CD14-positive monocyte (primary cell): ENCODE measurements at regions not wholly inside any gene's neighbourhood (a gene's known extent, or its start where the extent isn't known, plus 50 kb on each side); places are given as distances from the start of the nearest gene placed in this dataset.

Source experiments
- DNase-seq, 3 donors: peaks; one replicate each; pipeline ENCODE4 v3.0.0-alpha.2; 2011 to 2022
- H2AFZ ChIP-seq: 2 replicates; pipeline ENCODE4 v1.6.0; 2012; ENCODE audit warnings: mild to moderate bottlenecking, low read depth, low read length, inconsistent platforms; ENCODE audit not compliant: insufficient read depth, poor library complexity, severe bottlenecking
- H3K27ac ChIP-seq, 2 donors: 1 replicate in 1 of 2; 2 replicates in 1 of 2; pipeline ENCODE4 v1.5.1; 2012 to 2013; ENCODE audit warnings: low read length in 2 of 2, control low read depth in 1 of 2, inconsistent platforms in 1 of 2, low read depth in 1 of 2, mild to moderate bottlenecking in 1 of 2
- H3K27me3 ChIP-seq, 2 donors: one replicate each; pipeline versions ENCODE4 v1.6.0 to v1.6.1; 2011 to 2013; ENCODE audit warnings: low read length in 2 of 2; ENCODE audit not compliant: control insufficient read depth in 2 of 2, insufficient read depth in 2 of 2
- H3K36me3 ChIP-seq, 2 donors: replicated peaks in 1 of 2; 1 replicate in 1 of 2; 2 replicates in 1 of 2; pipeline versions ENCODE4 v1.5.1 to v1.6.1; 2012 to 2013; ENCODE audit warnings: low read length in 2 of 2, control low read depth in 1 of 2, inconsistent platforms in 1 of 2, mild to moderate bottlenecking in 1 of 2; ENCODE audit not compliant: insufficient read depth in 2 of 2, control insufficient read depth in 1 of 2
- H3K4me1 ChIP-seq, 2 donors: 1 replicate in 1 of 2; 2 replicates in 1 of 2; pipeline versions ENCODE4 v1.5.1 to v1.6.1; 2012 to 2013; ENCODE audit warnings: low read length in 2 of 2, control low read depth in 1 of 2, inconsistent platforms in 1 of 2, mild to moderate bottlenecking in 1 of 2, moderate library complexity in 1 of 2; ENCODE audit not compliant: insufficient read depth in 2 of 2, control insufficient read depth in 1 of 2
- H3K4me2 ChIP-seq: replicated peaks from 2 replicates; pipeline ENCODE3; 2012; ENCODE audit warnings: low read length, moderate library complexity, mild to moderate bottlenecking; ENCODE audit not compliant: poor library complexity, severe bottlenecking; ENCODE audit errors: extremely low read depth
- H3K4me3 ChIP-seq, 3 experiments: fragments of 200-600 bp in 1 of 3; sonication (generic) in 1 of 3; replicated peaks in 1 of 3; 1 replicate in 2 of 3; 2 replicates in 1 of 3; pipeline ENCODE4 v1.5.1; 2011 to 2013; ENCODE audit warnings: low read length in 3 of 3, mild to moderate bottlenecking in 3 of 3, control low read depth in 2 of 3, low read depth in 2 of 3, inconsistent platforms in 1 of 3, moderate library complexity in 1 of 3
- H3K79me2 ChIP-seq: 2 replicates; pipeline ENCODE4 v1.6.0; 2012; ENCODE audit warnings: mild to moderate bottlenecking, control low read depth, inconsistent platforms, low read length, moderate library complexity; ENCODE audit not compliant: insufficient read depth
- H3K9ac ChIP-seq: 2 replicates; pipeline ENCODE4 v1.6.0; 2017; ENCODE audit warnings: low read length, mild to moderate bottlenecking; ENCODE audit not compliant: insufficient read depth, poor library complexity, severe bottlenecking
- H3K9me3 ChIP-seq, 2 donors: replicated peaks in 1 of 2; 1 replicate in 1 of 2; 2 replicates in 1 of 2; pipeline versions ENCODE4 v1.5.1 to v1.6.1; 2012 to 2013; ENCODE audit warnings: low read length in 2 of 2, control low read depth in 1 of 2; ENCODE audit not compliant: control insufficient read depth in 1 of 2, insufficient read depth in 1 of 2
- H4K20me1 ChIP-seq: 2 replicates; pipeline ENCODE4 v1.6.0; 2012; ENCODE audit warnings: mild to moderate bottlenecking, low read length, control low read depth, moderate library complexity; ENCODE audit not compliant: insufficient read depth
- H3K27ac Mint-ChIP-seq, 7 donors: one replicate each; pipeline ENCODE4 v1.8.0; 2020; ENCODE audit warnings: mild to moderate bottlenecking in 7 of 7, mixed read lengths in 7 of 7, moderate library complexity in 6 of 7, inconsistent platforms in 2 of 7
- H3K27me3 Mint-ChIP-seq, 3 donors: one replicate each; pipeline ENCODE4 v1.8.0; 2021 to 2022; ENCODE audit warnings: low read depth in 3 of 3, mild to moderate bottlenecking in 3 of 3, mixed read lengths in 3 of 3, moderate library complexity in 3 of 3, inconsistent platforms in 1 of 3
- H3K36me3 Mint-ChIP-seq, 2 donors: one replicate each; pipeline ENCODE4 v1.8.0; 2020; ENCODE audit warnings: mixed read lengths in 2 of 2, inconsistent platforms in 1 of 2, mild to moderate bottlenecking in 1 of 2
- H3K4me1 Mint-ChIP-seq: one replicate; pipeline ENCODE4 v1.8.0; 2020; ENCODE audit warnings: mild to moderate bottlenecking, mixed read lengths
- H3K4me3 Mint-ChIP-seq, 2 donors: one replicate each; pipeline ENCODE4 v1.8.0; 2020; ENCODE audit warnings: mild to moderate bottlenecking in 2 of 2, mixed read lengths in 2 of 2, moderate library complexity in 1 of 2
- H3K9me3 Mint-ChIP-seq, 7 donors: one replicate each; pipeline ENCODE4 v1.8.0; 2020 to 2022; ENCODE audit warnings: mixed read lengths in 7 of 7, mild to moderate bottlenecking in 6 of 7, moderate library complexity in 6 of 7, inconsistent platforms in 2 of 7
- CTCF ChIP-seq: fragments of 200-600 bp; IDR thresholded peaks from one replicate; pipeline ENCODE4 v1.8.0; 2022; ENCODE audit warnings: antibody characterized with exemption, mild to moderate bottlenecking
- WGBS: methylation state at CpG from one replicate; pipeline ENCODE4 v1.1.5; 2013; ENCODE audit warnings: missing lambda C conversion rate; ENCODE audit not compliant: insufficient coverage; 5-methylcytosine and 5-hydroxymethylcytosine counted together
- intact Hi-C, 2 donors: fragments of 100-400 bp; cut with micrococcal nuclease; formaldehyde crosslinking; loops; one replicate each; pipeline versions ENCODE4 v1.15.0 to v1.15.1; 2023

- peaks cover 0 to 5% (median 2%) of the 10 kb centered on the region in 7 donors for H3K9me3 Mint-ChIP-seq
- Histone ChIP-seq H3K4me3 (no peak overlapping the region), H3K79me2 (no peaks in the 10 kb centered on the region), H3K36me3 (no peaks in the 10 kb centered on the region), H4K20me1 (no peaks in the 10 kb centered on the region), H3K27me3 (no peaks in the 10 kb centered on the region), H3K9ac (no peak overlapping the region), H2AFZ (no peak overlapping the region), H3K4me1 (no peaks in the 10 kb centered on the region), H3K4me2 (no peak overlapping the region), H3K9me3 (peaks cover 0 to 4% of the 10 kb centered on the region in 2 donors), H3K27ac (no peak overlapping the region)
- H3K4me1 Mint-ChIP-seq: no peaks in the 10 kb centered on the region
- H3K4me3 Mint-ChIP-seq: no peak overlapping the region
- TF ChIP-seq CTCF: no peak
- no peak for DNase-seq
- intact Hi-C loops: no loop called here
- H3K27ac Mint-ChIP-seq: no peak overlapping the region
- no peaks in the 10 kb centered on the region for H3K36me3 Mint-ChIP-seq
- H3K27me3 Mint-ChIP-seq: peaks cover 0 to 2% (median 0%) of the 10 kb centered on the region in 3 donors
Measured at GRCh38 chr10:109106604-109107003, 816.7 kb downstream of the XPNPEP1 start.

GRCh38 chr10:109105725-109106124, 817.6 kb downstream of the XPNPEP1 start:
- no peaks in the 10 kb centered on the region for H3K4me1 ChIP-seq
- no peak overlapping the region for H3K4me3 Mint-ChIP-seq
- H3K27ac Mint-ChIP-seq: no peak overlapping the region
- peaks cover 0 to 5% (median 2%) of the 10 kb centered on the region in 7 donors for H3K9me3 Mint-ChIP-seq
- peaks cover 0 to 2% (median 0%) of the 10 kb centered on the region in 3 donors for H3K27me3 Mint-ChIP-seq
- H3K27ac ChIP-seq: no peak overlapping the region
- no peaks in the 10 kb centered on the region for H3K36me3 Mint-ChIP-seq
- H3K9me3 ChIP-seq: peaks cover 0 to 4% of the 10 kb centered on the region in 2 donors
- no peaks in the 10 kb centered on the region for H4K20me1 ChIP-seq
- no peak for TF ChIP-seq CTCF
- H3K4me1 Mint-ChIP-seq: no peaks in the 10 kb centered on the region
- 71% methylated on average over 2 of the region's 2 CpGs for WGBS
- H3K27me3 ChIP-seq: no peaks in the 10 kb centered on the region
- H3K4me2 ChIP-seq: no peak overlapping the region
- no peak overlapping the region for H3K4me3 ChIP-seq
- H2AFZ ChIP-seq: no peak overlapping the region
- no peaks in the 10 kb centered on the region for H3K79me2 ChIP-seq
- intact Hi-C loops: no loop called here
- H3K9ac ChIP-seq: no peak overlapping the region
- DNase-seq: no peak
- no peaks in the 10 kb centered on the region for H3K36me3 ChIP-seq
